Pancreas (tissue), 10 donors: ENCODE measurements at regions not wholly inside any gene's neighbourhood (a gene's known extent, or its start where the extent isn't known, plus 50 kb on each side); places are given as distances from the start of the nearest gene placed in this dataset.

Source experiments
- ATAC-seq, 4 donors: fragments of 200-7000 bp; cut with Tn5 transposase; one replicate each; pipeline versions ENCODE4 v1.8.0 to v1.9.1; 2020; ENCODE audit warnings: mild to moderate bottlenecking in 4 of 4, moderate library complexity in 4 of 4
- DNase-seq, 6 donors: peaks; one replicate each; pipeline ENCODE4 v3.0.0-alpha.2; 2020
- FAIRE-seq: peaks from 2 replicates; lab custom pipeline; 2012; peaks lifted over from hg19 to GRCh38; lab: Jason Lieb, UNC
- H3K27ac ChIP-seq, 4 donors: fragments of 200-600 bp; sonication (generic); 1 replicate in 3 of 4; 2 replicates in 1 of 4; pipeline versions ENCODE4 v1.5.0 to v1.8.0; 2020
- H3K27me3 ChIP-seq, 4 donors: fragments of 200-600 bp; one replicate each; pipeline ENCODE4 v1.8.0; 2021
- H3K36me3 ChIP-seq, 3 donors: fragments of 200-600 bp; sonication (generic) in 1 of 3; one replicate each; pipeline versions ENCODE4 v1.5.0 to v1.8.0; 2020 to 2021
- H3K4me1 ChIP-seq, 3 donors: fragments of 200-600 bp; one replicate each; pipeline ENCODE4 v1.8.0; 2021
- H3K4me3 ChIP-seq, 4 donors: fragments of 200-600 bp; sonication (generic) in 2 of 4; one replicate each; pipeline versions ENCODE4 v1.5.0 to v1.8.0; 2020 to 2021
- H3K9me3 ChIP-seq, 4 donors: fragments of 200-600 bp; one replicate each; pipeline ENCODE4 v1.8.0; 2021
- WGBS, 2 donors: extraction: QIAGEN DNeasy Blood & Tissue Kit; methylation state at CpG; one replicate each; pipeline ENCODE4 v1.1.7; 2013; 5-methylcytosine and 5-hydroxymethylcytosine counted together
- intact Hi-C, 3 donors: fragments of 100-400 bp; cut with DNase I; formaldehyde crosslinking; loops; one replicate each; pipeline versions ENCODE4 v1.11.1 to v1.14.2; 2022
- TF ChIP-seq, protein P1 (sequence below), 4 donors: fragments of 200-600 bp; sonication (generic) in 3 of 4; IDR thresholded peaks; one replicate each; pipeline versions ENCODE4 v1.5.0 to v1.8.0; 2021; ENCODE audit warnings: antibody characterized with exemption in 4 of 4
- donor health status: healthy with polysubstance abuse.
- donor health status: DM: no; HTN: no; CAD: no; lungs with moderate emphysema.
- donor health status: DM: no; HTN: no; CAD: no.
- donor health status: control.
- donor health status: control.
- donor health status: Bipolar disorder and iron deficiency.
- donor health status: DM: yes; HTN: yes; CAD: no.
- donor health status: DM: no; HTN: no; CAD: no.
- donor health status: DM: no; HTN: no; CAD: no.
- donor health status: DM: yes; HTN: yes; CAD: no.

DNA sequence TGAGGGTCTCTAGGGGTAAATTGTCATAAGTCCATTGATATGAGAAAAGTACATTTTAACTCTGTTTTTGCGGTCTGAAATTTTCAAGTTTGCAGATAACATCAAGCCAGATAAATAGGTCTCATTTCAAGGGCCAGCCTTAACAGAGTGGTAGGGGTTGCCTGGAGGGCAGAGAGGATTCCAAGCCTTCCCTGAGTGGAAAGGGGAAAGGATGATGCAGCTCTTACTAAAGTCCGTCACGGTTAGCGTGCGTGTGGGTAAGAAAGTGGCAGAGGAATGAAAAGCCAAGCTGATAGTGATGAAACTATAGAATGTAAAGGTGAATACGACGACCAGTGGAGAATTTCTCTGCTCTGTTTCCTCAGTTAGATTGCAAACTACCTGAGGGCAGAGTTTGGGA, 71.6 kb downstream of the ADRA2A start:
- FAIRE-seq, result no peak
- ATAC-seq, result no peak
- Histone ChIP-seq H3K4me3 (no peak overlapping the region), H3K27me3 (no peaks in the 10 kb centered on the region), H3K4me1 (no peaks in the 10 kb centered on the region), H3K36me3 (no peaks in the 10 kb centered on the region), H3K9me3 (no peaks in the 10 kb centered on the region), H3K27ac (no peak overlapping the region)
- DNase-seq, result no peak
- WGBS, 2 donors, result 92 to 95% methylated on average over 7 of the region's 7 CpGs
- intact Hi-C loops, result no loop called here
- TF ChIP-seq, protein P1, sequence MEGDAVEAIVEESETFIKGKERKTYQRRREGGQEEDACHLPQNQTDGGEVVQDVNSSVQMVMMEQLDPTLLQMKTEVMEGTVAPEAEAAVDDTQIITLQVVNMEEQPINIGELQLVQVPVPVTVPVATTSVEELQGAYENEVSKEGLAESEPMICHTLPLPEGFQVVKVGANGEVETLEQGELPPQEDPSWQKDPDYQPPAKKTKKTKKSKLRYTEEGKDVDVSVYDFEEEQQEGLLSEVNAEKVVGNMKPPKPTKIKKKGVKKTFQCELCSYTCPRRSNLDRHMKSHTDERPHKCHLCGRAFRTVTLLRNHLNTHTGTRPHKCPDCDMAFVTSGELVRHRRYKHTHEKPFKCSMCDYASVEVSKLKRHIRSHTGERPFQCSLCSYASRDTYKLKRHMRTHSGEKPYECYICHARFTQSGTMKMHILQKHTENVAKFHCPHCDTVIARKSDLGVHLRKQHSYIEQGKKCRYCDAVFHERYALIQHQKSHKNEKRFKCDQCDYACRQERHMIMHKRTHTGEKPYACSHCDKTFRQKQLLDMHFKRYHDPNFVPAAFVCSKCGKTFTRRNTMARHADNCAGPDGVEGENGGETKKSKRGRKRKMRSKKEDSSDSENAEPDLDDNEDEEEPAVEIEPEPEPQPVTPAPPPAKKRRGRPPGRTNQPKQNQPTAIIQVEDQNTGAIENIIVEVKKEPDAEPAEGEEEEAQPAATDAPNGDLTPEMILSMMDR (IDR thresholded peaks at IDR 0.05), result no peak

DNA sequence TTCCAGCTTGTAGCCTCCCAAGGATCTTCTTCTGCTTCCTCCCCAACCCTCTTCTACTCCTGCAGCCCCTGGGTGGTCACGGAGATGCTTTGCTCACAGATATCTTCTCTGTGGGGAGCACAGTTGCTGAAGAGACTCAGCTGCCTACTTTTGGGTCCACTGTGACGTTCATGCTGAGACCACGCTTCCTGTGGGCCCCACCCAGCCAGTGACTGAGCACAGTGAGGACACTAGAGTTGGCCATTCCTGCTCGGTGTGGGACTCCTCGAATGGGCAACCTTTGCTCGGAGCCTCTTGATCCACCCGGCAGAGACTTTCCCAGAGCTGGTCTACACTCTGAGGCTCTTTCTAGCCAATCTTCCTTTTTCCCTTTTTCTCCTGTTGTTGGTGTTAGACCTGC, 73.9 kb downstream of the ADRA2A start:
- no peak overlapping the region for H3K4me3 ChIP-seq
- no peaks in the 10 kb centered on the region for H3K36me3 ChIP-seq
- H3K27me3 ChIP-seq, result no peaks in the 10 kb centered on the region
- ATAC-seq, result no peak
- 88 to 91% methylated on average over 7 of the region's 7 CpGs for WGBS, 2 donors
- TF ChIP-seq, protein P1 (IDR thresholded peaks at IDR 0.05), result no peak
- intact Hi-C loops, result no loop called here
- DNase-seq, result no peak
- FAIRE-seq, result no peak
- H3K27ac ChIP-seq, result no peak overlapping the region
- H3K4me1 ChIP-seq, result no peaks in the 10 kb centered on the region
- H3K9me3 ChIP-seq, result no peaks in the 10 kb centered on the region

DNA sequence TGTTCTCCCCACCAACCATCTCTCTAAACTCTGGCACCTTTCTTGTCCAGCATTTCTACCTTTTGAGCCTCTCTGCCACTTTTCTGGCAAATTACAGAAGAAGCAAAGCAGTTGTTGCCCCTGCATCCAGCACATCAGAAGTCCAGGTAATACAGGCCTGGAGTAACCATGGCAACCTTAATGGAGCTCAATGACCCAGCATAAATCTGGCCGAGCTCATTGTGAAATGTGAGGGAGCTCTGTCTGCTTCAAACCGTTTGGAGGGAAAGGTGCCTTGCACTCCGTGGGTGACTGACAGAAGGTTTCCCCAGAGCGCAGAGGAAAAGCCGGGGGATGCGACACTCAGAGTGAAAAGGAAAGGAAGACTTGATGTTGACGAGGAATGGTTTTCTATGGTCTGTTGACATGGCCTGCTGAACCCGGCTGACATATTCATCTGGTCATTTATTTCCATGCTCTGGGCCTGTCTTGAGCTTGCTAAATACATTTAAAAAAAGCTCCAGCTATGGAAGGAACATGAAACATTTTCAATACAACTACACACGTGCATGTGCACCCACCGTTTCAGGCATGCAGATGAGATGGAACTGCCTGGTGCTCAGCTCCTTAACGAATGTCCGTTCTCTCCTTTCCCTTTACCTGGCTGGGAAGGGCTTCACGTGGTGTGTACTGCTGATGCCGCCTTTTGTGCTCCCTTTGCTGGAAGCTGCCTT, 74.9 kb downstream of the ADRA2A start:
- 78 to 81% methylated on average over 14 of the region's 14 CpGs for WGBS, 2 donors
- FAIRE-seq (no peak), DNase-seq (no peak), ATAC-seq (peak in 2 of 4 donors; percentile 63 to 69)
- H3K4me3 ChIP-seq, result no peak overlapping the region
- H3K36me3 ChIP-seq, result no peaks in the 10 kb centered on the region
- no peaks in the 10 kb centered on the region for H3K9me3 ChIP-seq
- H3K27me3 ChIP-seq, result no peaks in the 10 kb centered on the region
- intact Hi-C loops, result no loop called here
- TF ChIP-seq, protein P1 (IDR thresholded peaks at IDR 0.05), result no peak
- H3K27ac ChIP-seq, result no peak overlapping the region
- H3K4me1 ChIP-seq, result no peaks in the 10 kb centered on the region

DNA sequence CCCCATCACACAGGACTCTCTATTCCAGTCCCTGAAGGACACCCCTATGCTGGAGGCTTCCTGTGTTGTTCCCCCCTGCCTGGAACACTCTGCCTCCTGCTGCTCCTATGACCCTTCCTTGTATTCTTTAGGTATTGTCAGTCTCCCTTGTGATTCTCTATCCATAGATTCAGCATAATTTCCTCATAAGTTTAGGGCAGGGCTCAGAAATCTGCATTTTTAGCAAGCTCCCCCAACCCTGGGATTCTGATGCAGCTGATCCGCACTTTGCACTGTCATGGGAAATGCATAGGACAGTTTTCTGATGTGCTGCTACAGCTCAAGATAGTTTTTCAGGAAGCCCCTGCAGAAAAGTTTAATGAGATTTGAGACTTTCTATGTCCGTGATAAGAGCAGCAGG, 79.9 kb downstream of the ADRA2A start:
- Histone ChIP-seq H3K4me3 (no peak overlapping the region), H3K27ac (no peak overlapping the region), H3K27me3 (no peaks in the 10 kb centered on the region), H3K36me3 (no peaks in the 10 kb centered on the region), H3K9me3 (no peaks in the 10 kb centered on the region), H3K4me1 (no peaks in the 10 kb centered on the region)
- intact Hi-C loops, result no loop called here
- ATAC-seq (no peak), FAIRE-seq (no peak), DNase-seq (no peak)
- TF ChIP-seq, protein P1 (IDR thresholded peaks at IDR 0.05), result no peak
- WGBS, 2 donors, result 87 to 94% methylated on average over 2 of the region's 2 CpGs

DNA sequence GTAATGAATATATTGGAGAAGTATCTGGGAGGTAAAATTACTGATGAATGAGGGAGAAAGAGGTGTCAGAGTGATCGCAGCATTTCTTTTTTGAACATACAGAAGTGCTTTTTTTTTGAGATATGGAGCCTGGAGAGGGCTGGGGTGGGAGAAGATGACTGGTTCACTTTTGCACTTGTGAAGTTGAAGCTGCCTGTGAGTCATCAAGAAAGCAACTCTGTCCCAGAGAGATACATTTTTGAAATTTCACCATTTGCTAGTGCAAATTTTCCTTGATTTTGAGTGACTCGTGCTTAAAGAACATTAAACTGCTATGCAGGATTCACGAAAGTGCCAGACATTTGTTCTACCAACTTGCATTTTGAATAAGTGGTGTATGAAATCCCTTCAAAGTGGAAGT, 81.8 kb downstream of the ADRA2A start:
- TF ChIP-seq, protein P1 (IDR thresholded peaks at IDR 0.05), result no peak
- no peak overlapping the region for H3K27ac ChIP-seq
- ATAC-seq (no peak), DNase-seq (no peak), FAIRE-seq (no peak)
- H3K36me3 ChIP-seq, result no peaks in the 10 kb centered on the region
- H3K9me3 ChIP-seq, result no peaks in the 10 kb centered on the region
- H3K4me1 ChIP-seq, result no peaks in the 10 kb centered on the region
- no peak overlapping the region for H3K4me3 ChIP-seq
- 74 to 86% methylated on average over 3 of the region's 3 CpGs for WGBS, 2 donors
- H3K27me3 ChIP-seq, result no peaks in the 10 kb centered on the region
- intact Hi-C loops, result no loop called here
